K562 (cell line): ENCODE measurements at regions not wholly inside any gene's neighbourhood (a gene's known extent, or its start where the extent isn't known, plus 50 kb on each side); places are given as distances from the start of the nearest gene placed in this dataset.

Experiments
- ATAC-seq: fragments of 200-7000 bp; cut with Tn5 transposase; 3 replicates; pipeline ENCODE4 v1.9.1; 2020; ENCODE audit warnings: moderate library complexity
- BruUV-seq: library from RNA; stranded (reverse); fragments of 400-500 nt; replicated peaks from 2 replicates; lab custom pipeline; 2021; lab: Mats Ljungman, UMichigan
- CTCF ChIA-PET: fragments of 300-600 bp; formaldehyde crosslinking; extraction: SDS; loops from one replicate; lab custom pipeline; 2021; ENCODE audit warnings: low intra/inter-chr PET ratio; lab: Yijun Ruan, JAX
- POLR2A ChIA-PET: fragments of 300-600, 350-650 bp; sonication (Branson Sonifier 250); formaldehyde crosslinking; extraction: SDS; loops from one replicate; lab custom pipeline; 2021; ENCODE audit warnings: antibody characterized with exemption, inconsistent platforms; lab: Yijun Ruan, JAX
- DNase-seq, 4 experiments: peaks; one replicate each; pipeline versions ENCODE4 v3.0.0 to v3.0.0-alpha.2; 2011 to 2018; ENCODE audit warnings: low spot score in 3 of 4, mixed read lengths in 3 of 4; ENCODE audit errors: extremely low read depth in 1 of 4
- FAIRE-seq: peaks from 2 replicates; lab custom pipeline; 2011; peaks lifted over from hg19 to GRCh38; lab: Jason Lieb, UNC
- H2AFZ ChIP-seq: 2 replicates; pipeline ENCODE4 v1.6.0; 2011; ENCODE audit warnings: low read depth, low read length, control low read depth, inconsistent platforms
- H3K27ac ChIP-seq: fragments of 200-600 bp; 3 replicates; pipeline ENCODE4 v1.8.0; 2011; ENCODE audit warnings: low read depth, mild to moderate bottlenecking, control low read depth, inconsistent platforms, low read length, moderate library complexity, mixed read lengths; ENCODE audit errors: extremely low read depth
- H3K27me3 ChIP-seq, 2 experiments: fragments of 300-600 bp in 1 of 2; 2 replicates in 1 of 2; 3 replicates in 1 of 2; pipeline versions ENCODE4 v1.6.0 to v1.8.0; 2011; ENCODE audit warnings: inconsistent platforms in 2 of 2, low read length in 2 of 2, mild to moderate bottlenecking in 1 of 2, mixed read lengths in 1 of 2, moderate library complexity in 1 of 2; ENCODE audit not compliant: control insufficient read depth in 2 of 2, insufficient read depth in 2 of 2
- H3K36me3 ChIP-seq: fragments of 300-600 bp; 3 replicates; pipeline ENCODE4 v1.8.0; 2011; ENCODE audit warnings: mild to moderate bottlenecking, low read length, inconsistent platforms; ENCODE audit not compliant: control insufficient read depth, insufficient read depth
- H3K4me1 ChIP-seq, 2 experiments: fragments of 200-600 bp in 1 of 2; replicated peaks in 1 of 2; 2 replicates in 1 of 2; 3 replicates in 1 of 2; pipeline versions ENCODE4 v1.5.1 to v1.8.0; 2011; ENCODE audit warnings: inconsistent platforms in 2 of 2, low read length in 2 of 2, mild to moderate bottlenecking in 1 of 2, mixed read lengths in 1 of 2, moderate library complexity in 1 of 2; ENCODE audit not compliant: control insufficient read depth in 2 of 2, insufficient read depth in 2 of 2
- H3K4me2 ChIP-seq: 2 replicates; pipeline ENCODE4 v1.6.1; 2011; ENCODE audit warnings: low read length, control low read depth, inconsistent platforms, mixed read lengths; ENCODE audit not compliant: insufficient read depth
- H3K4me3 ChIP-seq: fragments of 200-600 bp; sonication (generic), shearing (Covaris generic); 2 replicates; pipeline ENCODE4 v1.5.1; 2016; ENCODE audit warnings: control low read depth, inconsistent platforms
- H3K79me2 ChIP-seq: fragments of 200-600 bp; 3 replicates; pipeline ENCODE4 v1.8.0; 2011; ENCODE audit warnings: low read length, inconsistent platforms; ENCODE audit not compliant: control insufficient read depth, insufficient read depth
- H3K9ac ChIP-seq, 2 experiments: 2 replicates each; pipeline versions ENCODE4 v1.6.0 to v1.6.1; 2011; ENCODE audit warnings: low read depth in 2 of 2, low read length in 2 of 2, control low read depth in 1 of 2, inconsistent platforms in 1 of 2, mild to moderate bottlenecking in 1 of 2, mixed read lengths in 1 of 2; ENCODE audit not compliant: insufficient read depth in 1 of 2
- H3K9me1 ChIP-seq: one replicate; pipeline ENCODE4 v1.6.0; 2011; ENCODE audit warnings: inconsistent platforms, mild to moderate bottlenecking, low read length, moderate library complexity; ENCODE audit not compliant: control insufficient read depth, insufficient read depth
- H3K9me3 ChIP-seq: replicated peaks from 2 replicates; pipeline ENCODE4 v1.5.1; 2011; ENCODE audit warnings: low read depth, low read length, inconsistent platforms; ENCODE audit not compliant: control insufficient read depth, insufficient read depth
- H4K20me1 ChIP-seq: replicated peaks from 2 replicates; pipeline ENCODE4 v1.6.1; 2011; ENCODE audit warnings: low read length, inconsistent platforms, mixed read lengths; ENCODE audit not compliant: control insufficient read depth, insufficient read depth
- ASH1L ChIP-seq: fragments of 450-650 bp; IDR thresholded peaks from 2 replicates; pipeline ENCODE4 v1.6.1; 2018; ENCODE audit warnings: borderline replicate concordance, mild to moderate bottlenecking, low read depth; ENCODE audit not compliant: partially characterized antibody
- CBFA2T2 ChIP-seq: fragments of 450-650 bp; conservative IDR thresholded peaks from 2 replicates; pipeline ENCODE4 v1.6.1; 2017; ENCODE audit warnings: mild to moderate bottlenecking
- CREM ChIP-seq: IDR thresholded peaks from 2 replicates; pipeline ENCODE4 v1.6.1; 2014; ENCODE audit warnings: antibody characterized with exemption, low read depth
- E2F3 ChIP-seq: fragments of 250-450 bp; sonication (Bioruptor Pico); IDR thresholded peaks from 2 replicates; pipeline ENCODE4 v1.4.0; 2020; ENCODE audit warnings: mild to moderate bottlenecking
- GATAD2B ChIP-seq: fragments of 450-650 bp; IDR thresholded peaks from 2 replicates; pipeline ENCODE4 v1.6.1; 2017; ENCODE audit warnings: mild to moderate bottlenecking, borderline replicate concordance
- GTF2A2 ChIP-seq: IDR thresholded peaks from 2 replicates; pipeline ENCODE4 v1.6.1; 2016; ENCODE audit warnings: mild to moderate bottlenecking, missing genetic modification characterization, missing compliant biosample characterization
- NFRKB ChIP-seq: fragments of 450-650 bp; IDR thresholded peaks from 2 replicates; pipeline ENCODE4 v1.6.1; 2016; ENCODE audit warnings: low read depth
- NR1H2 ChIP-seq: sonication (generic); formaldehyde crosslinking; IDR thresholded peaks from 2 replicates; pipeline ENCODE4 v1.4.0; 2020; ENCODE audit warnings: mild to moderate bottlenecking, missing genetic modification reagents
- PRPF4 ChIP-seq: fragments of 200-400 bp; formaldehyde crosslinking; IDR thresholded peaks from one replicate; pipeline ENCODE4 v1.6.1; 2017; ENCODE audit warnings: low read length, low read depth, mild to moderate bottlenecking; ENCODE audit not compliant: insufficient read depth, poor library complexity, severe bottlenecking
- RFX5 ChIP-seq: IDR thresholded peaks from 2 replicates; pipeline ENCODE4 v1.6.1; 2011; ENCODE audit warnings: low read depth, mild to moderate bottlenecking, improper control_type of control experiment, low read length
- SIN3B ChIP-seq: fragments of 450-650 bp; IDR thresholded peaks from 2 replicates; pipeline ENCODE4 v1.6.1; 2017; ENCODE audit warnings: low read depth, mild to moderate bottlenecking, moderate library complexity
- SMAD4 ChIP-seq: fragments of 250-450 bp; sonication (Bioruptor Pico); conservative IDR thresholded peaks from 2 replicates; pipeline ENCODE4 v1.8.0; 2021; ENCODE audit warnings: inconsistent platforms, mild to moderate bottlenecking, moderate library complexity
- ZC3H11A ChIP-seq: IDR thresholded peaks from 2 replicates; pipeline ENCODE4 v1.6.1; 2012; ENCODE audit warnings: low read depth, low read length, improper control_type of control experiment
- ZNF143 ChIP-seq: sonication (generic); formaldehyde crosslinking; IDR thresholded peaks from 2 replicates; pipeline ENCODE4 v1.9.0; 2022; ENCODE audit warnings: mild to moderate bottlenecking, missing genetic modification reagents
- ZNF586 ChIP-seq: fragments of 450-650 bp; formaldehyde crosslinking; conservative IDR thresholded peaks from 2 replicates; pipeline ENCODE4 v1.4.0; 2020; ENCODE audit warnings: mild to moderate bottlenecking, moderate library complexity
- ZNF707 ChIP-seq: fragments of 250-450 bp; sonication (Bioruptor Pico); conservative IDR thresholded peaks from 2 replicates; pipeline ENCODE4 v1.8.0; 2022; ENCODE audit warnings: inconsistent platforms, mild to moderate bottlenecking, moderate library complexity
- WGBS: fragments of 100-300 bp; shearing (Covaris generic); methylation state at CpG from one replicate; pipeline ENCODE4 v1.1.6; 2016; ENCODE audit warnings: low coverage, mixed read lengths; ENCODE audit not compliant: insufficient coverage; ENCODE audit errors: missing lambda C conversion rate; 5-methylcytosine and 5-hydroxymethylcytosine counted together
- in situ Hi-C: fragments of 300-500 bp; cut with MboI; formaldehyde crosslinking; loops from 4 replicates; pipeline ENCODE4 v1.15.0; 2018; ENCODE audit warnings: inconsistent platforms, mixed read lengths
- intact Hi-C: fragments of 100-400 bp; cut with micrococcal nuclease; formaldehyde crosslinking; loops from 2 replicates; pipeline ENCODE4 v1.14.2; 2022
- TF ChIP-seq, protein P1 (sequence below): fragments of 250-450 bp; sonication (Bioruptor Pico); IDR thresholded peaks from 2 replicates; pipeline ENCODE4 v1.8.0; 2021; ENCODE audit warnings: moderate library complexity, mild to moderate bottlenecking, inconsistent platforms
- TF ChIP-seq, protein P2 (sequence below): fragments of 450-650 bp; IDR thresholded peaks from 2 replicates; pipeline ENCODE4 v1.6.1; 2017; ENCODE audit warnings: antibody characterized with exemption, mild to moderate bottlenecking
- TF ChIP-seq, protein P3 (sequence below): sonication (generic); formaldehyde crosslinking; IDR thresholded peaks from 2 replicates; pipeline ENCODE4 v1.8.0; 2023; ENCODE audit warnings: mild to moderate bottlenecking, missing genetic modification reagents

DNA sequence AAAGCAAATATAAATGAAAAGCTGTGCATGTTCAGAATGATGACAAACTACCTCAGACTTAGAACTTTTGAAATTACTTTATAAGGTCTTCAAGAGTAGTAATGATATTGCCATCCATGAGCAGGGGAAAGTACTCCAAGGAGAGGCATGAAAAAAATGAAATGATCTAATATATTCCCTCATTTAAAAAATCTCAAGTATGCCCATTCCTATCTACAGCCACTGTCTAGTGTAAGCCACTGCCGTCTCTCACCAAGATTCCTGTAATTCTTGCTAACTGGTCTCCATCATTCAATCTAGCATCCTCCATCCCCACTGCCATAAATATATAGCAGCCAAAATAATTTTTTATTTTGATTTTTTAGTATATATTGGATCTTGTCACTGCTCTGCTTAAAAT is 258.8 kb downstream of the PLOD2 start:
- DNase-seq = no peak
- ChIA-PET CTCF (no interaction called here), POLR2A (interaction anchor here (0.7 kb wide), 1 partner anchor 321 kb away, joined by 3 read pairs; no protein-coding TSS in a partner anchor)
- no peak overlapping the region for H2AFZ ChIP-seq
- H4K20me1 ChIP-seq = no peaks in the 10 kb centered on the region
- H3K9ac ChIP-seq = no peak overlapping the region
- no peak for FAIRE-seq
- in situ Hi-C loops = no loop called here
- H3K27me3 ChIP-seq = no peaks in the 10 kb centered on the region
- ATAC-seq = no peak
- BruUV-seq = no TSS peak
- H3K79me2 ChIP-seq = no peaks in the 10 kb centered on the region
- intact Hi-C loops = no loop called here
- no peaks in the 10 kb centered on the region for H3K4me1 ChIP-seq
- no peak for TF ChIP-seq NFRKB
- TF ChIP-seq, protein P1, sequence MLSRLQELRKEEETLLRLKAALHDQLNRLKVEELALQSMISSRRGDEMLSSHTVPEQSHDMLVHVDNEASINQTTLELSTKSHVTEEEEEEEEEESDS (CRISPR knock-in tag) = no peak
- no peak for TF ChIP-seq CBFA2T2
- no peak for TF ChIP-seq ASH1L
- no peak for TF ChIP-seq E2F3 (CRISPR knock-in tag)
- TF ChIP-seq SIN3B = no peak
- TF ChIP-seq GATAD2B = no peak
- TF ChIP-seq ZNF707 (CRISPR knock-in tag) = no peak
- TF ChIP-seq CREM = no peak
- TF ChIP-seq ZNF143 (CRISPR knock-in tag) = no peak
- no peak for TF ChIP-seq ZC3H11A
- no peak for TF ChIP-seq PRPF4
- TF ChIP-seq GTF2A2 (tag) = no peak
- no peak for TF ChIP-seq SMAD4 (CRISPR knock-in tag)
- no peak for TF ChIP-seq NR1H2 (CRISPR knock-in tag)
- TF ChIP-seq, protein P2, sequence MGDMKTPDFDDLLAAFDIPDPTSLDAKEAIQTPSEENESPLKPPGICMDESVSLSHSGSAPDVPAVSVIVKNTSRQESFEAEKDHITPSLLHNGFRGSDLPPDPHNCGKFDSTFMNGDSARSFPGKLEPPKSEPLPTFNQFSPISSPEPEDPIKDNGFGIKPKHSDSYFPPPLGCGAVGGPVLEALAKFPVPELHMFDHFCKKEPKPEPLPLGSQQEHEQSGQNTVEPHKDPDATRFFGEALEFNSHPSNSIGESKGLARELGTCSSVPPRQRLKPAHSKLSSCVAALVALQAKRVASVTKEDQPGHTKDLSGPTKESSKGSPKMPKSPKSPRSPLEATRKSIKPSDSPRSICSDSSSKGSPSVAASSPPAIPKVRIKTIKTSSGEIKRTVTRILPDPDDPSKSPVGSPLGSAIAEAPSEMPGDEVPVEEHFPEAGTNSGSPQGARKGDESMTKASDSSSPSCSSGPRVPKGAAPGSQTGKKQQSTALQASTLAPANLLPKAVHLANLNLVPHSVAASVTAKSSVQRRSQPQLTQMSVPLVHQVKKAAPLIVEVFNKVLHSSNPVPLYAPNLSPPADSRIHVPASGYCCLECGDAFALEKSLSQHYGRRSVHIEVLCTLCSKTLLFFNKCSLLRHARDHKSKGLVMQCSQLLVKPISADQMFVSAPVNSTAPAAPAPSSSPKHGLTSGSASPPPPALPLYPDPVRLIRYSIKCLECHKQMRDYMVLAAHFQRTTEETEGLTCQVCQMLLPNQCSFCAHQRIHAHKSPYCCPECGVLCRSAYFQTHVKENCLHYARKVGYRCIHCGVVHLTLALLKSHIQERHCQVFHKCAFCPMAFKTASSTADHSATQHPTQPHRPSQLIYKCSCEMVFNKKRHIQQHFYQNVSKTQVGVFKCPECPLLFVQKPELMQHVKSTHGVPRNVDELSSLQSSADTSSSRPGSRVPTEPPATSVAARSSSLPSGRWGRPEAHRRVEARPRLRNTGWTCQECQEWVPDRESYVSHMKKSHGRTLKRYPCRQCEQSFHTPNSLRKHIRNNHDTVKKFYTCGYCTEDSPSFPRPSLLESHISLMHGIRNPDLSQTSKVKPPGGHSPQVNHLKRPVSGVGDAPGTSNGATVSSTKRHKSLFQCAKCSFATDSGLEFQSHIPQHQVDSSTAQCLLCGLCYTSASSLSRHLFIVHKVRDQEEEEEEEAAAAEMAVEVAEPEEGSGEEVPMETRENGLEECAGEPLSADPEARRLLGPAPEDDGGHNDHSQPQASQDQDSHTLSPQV = no peak
- TF ChIP-seq RFX5 = no peak
- TF ChIP-seq ZNF586 (CRISPR knock-in tag) = no peak
- TF ChIP-seq, protein P3, sequence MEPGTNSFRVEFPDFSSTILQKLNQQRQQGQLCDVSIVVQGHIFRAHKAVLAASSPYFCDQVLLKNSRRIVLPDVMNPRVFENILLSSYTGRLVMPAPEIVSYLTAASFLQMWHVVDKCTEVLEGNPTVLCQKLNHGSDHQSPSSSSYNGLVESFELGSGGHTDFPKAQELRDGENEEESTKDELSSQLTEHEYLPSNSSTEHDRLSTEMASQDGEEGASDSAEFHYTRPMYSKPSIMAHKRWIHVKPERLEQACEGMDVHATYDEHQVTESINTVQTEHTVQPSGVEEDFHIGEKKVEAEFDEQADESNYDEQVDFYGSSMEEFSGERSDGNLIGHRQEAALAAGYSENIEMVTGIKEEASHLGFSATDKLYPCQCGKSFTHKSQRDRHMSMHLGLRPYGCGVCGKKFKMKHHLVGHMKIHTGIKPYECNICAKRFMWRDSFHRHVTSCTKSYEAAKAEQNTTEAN (CRISPR knock-in tag) = no peak
- H3K4me3 ChIP-seq = no peak overlapping the region
- 0% methylated on average over 1 of the region's 1 CpG for WGBS
- H3K9me1 ChIP-seq = no peaks in the 10 kb centered on the region
- no peak overlapping the region for H3K4me2 ChIP-seq
- no peak overlapping the region for H3K27ac ChIP-seq
- H3K9me3 ChIP-seq = no peaks in the 10 kb centered on the region
- no peaks in the 10 kb centered on the region for H3K36me3 ChIP-seq
